GM18909 (cell line): ENCODE measurements at regions not wholly inside any gene's neighbourhood (a gene's known extent, or its start where the extent isn't known, plus 50 kb on each side); places are given as distances from the start of the nearest gene placed in this dataset.
"Not testable (repeated sequence)": the region's sequence is repeated elsewhere in the genome, so short reads cannot be mapped to it uniquely, and the experiment has no call there.

ENCODE experiments used
- ATAC-seq: cut with Tn5 transposase; IDR thresholded peaks from one replicate; pipeline ENCODE4 v1.9.1; 2021; ENCODE audit warnings: mild to moderate bottlenecking; ENCODE audit not compliant: unreplicated experiment, poor library complexity

- no peak for ATAC-seq
These were observed 1133.3 kb upstream of the ADGRB3 start for GRCh38 chr6:67501755-67502154.

- ATAC-seq = no peak
These were observed 1137.3 kb upstream of the ADGRB3 start for GRCh38 chr6:67497749-67498148.

GRCh38 chr6:67496191-67496590, 1138.9 kb upstream of the ADGRB3 start:
- no peak for ATAC-seq

GRCh38 chr6:67493682-67494081, 1141.4 kb upstream of the ADGRB3 start:
- ATAC-seq = no peak

- no peak for ATAC-seq
These were observed 1159.4 kb upstream of the ADGRB3 start for GRCh38 chr6:67475700-67476099.

GRCh38 chr6:67467341-67467740, 1167.7 kb upstream of the ADGRB3 start:
- no peak for ATAC-seq

GRCh38 chr6:67462725-67463124, 1172.4 kb upstream of the ADGRB3 start:
- not testable (repeated sequence) for ATAC-seq

- ATAC-seq = no peak
These were observed 1175.5 kb upstream of the ADGRB3 start for GRCh38 chr6:67459556-67459955.

- no peak for ATAC-seq
These were observed 1176.8 kb upstream of the ADGRB3 start for GRCh38 chr6:67458265-67458664.

GRCh38 chr6:67451874-67452273, 1183.2 kb upstream of the ADGRB3 start:
- no peak for ATAC-seq

- no peak for ATAC-seq
These were observed 1184.4 kb upstream of the ADGRB3 start for GRCh38 chr6:67450641-67451040.

GRCh38 chr6:67449602-67450001, 1185.5 kb upstream of the ADGRB3 start:
- no peak for ATAC-seq

- no peak for ATAC-seq
These were observed 1202.0 kb upstream of the ADGRB3 start for GRCh38 chr6:67433124-67433523.

GRCh38 chr6:67431076-67431475, 1204.0 kb upstream of the ADGRB3 start:
- no peak for ATAC-seq

- ATAC-seq = not testable (repeated sequence)
These were observed 1208.4 kb upstream of the ADGRB3 start for GRCh38 chr6:67426686-67427085.

- ATAC-seq = no peak
These were observed 1223.0 kb upstream of the ADGRB3 start for GRCh38 chr6:67412035-67412434.

- ATAC-seq = no peak
These were observed 1224.0 kb upstream of the ADGRB3 start for GRCh38 chr6:67411036-67411435.

GRCh38 chr6:67394254-67394653, 1240.8 kb upstream of the ADGRB3 start:
- ATAC-seq = no peak

GRCh38 chr6:67393356-67393755, 1241.7 kb upstream of the ADGRB3 start:
- ATAC-seq = no peak

- no peak for ATAC-seq
These were observed 1243.1 kb upstream of the ADGRB3 start for GRCh38 chr6:67391955-67392354.

- no peak for ATAC-seq
These were observed 1265.4 kb upstream of the ADGRB3 start for GRCh38 chr6:67369679-67370078.

GRCh38 chr6:67362976-67363375, 1272.1 kb upstream of the ADGRB3 start:
- no peak for ATAC-seq

GRCh38 chr6:67361264-67361663, 1273.8 kb upstream of the ADGRB3 start:
- no peak for ATAC-seq
